ENCODE measurements at regions not wholly inside any gene's neighbourhood (a gene's known extent, or its start where the extent isn't known, plus 50 kb on each side); places are given as distances from the start of the nearest gene placed in this dataset.

DNA sequence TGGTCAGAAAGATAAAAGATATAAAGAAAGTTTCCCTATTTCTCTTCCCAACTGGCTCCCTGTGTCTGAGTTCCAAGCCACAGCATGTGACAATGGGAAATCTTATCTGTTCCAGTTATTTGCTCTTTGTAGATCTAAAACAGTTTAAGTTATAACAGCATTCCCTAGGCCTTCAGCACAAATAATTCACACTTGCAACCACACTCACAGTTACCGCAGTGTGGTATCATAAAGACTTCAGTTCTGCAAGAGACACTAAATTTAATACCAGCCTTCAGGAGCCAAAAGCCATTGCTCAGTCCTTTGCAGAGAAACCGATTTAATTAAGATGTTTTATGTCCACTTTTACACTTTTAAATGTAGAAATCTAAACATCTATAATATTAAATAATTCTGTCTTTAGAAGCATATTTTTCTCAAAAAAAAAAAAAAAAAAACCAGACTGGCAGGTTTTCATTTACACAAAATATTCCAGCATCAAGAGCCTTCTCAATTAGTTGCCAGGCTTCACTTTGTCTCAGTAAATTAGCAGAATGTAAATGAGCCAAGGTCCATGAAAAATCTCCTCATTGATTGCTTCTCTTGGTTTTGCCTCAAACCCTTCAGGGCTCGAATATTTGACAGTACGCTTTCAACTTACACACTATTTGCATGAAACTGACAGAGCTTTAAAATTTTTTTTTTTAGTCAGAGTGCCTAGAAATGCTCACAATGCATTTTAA lies 300.0 kb upstream of the DDI1 start:
- no peaks in the 10 kb centered on the region for H3K36me3 ChIP-seq (ENCODE audit: insufficient read depth, low read length)
- H3K27me3 ChIP-seq (ENCODE audit: insufficient read depth, low read depth, low read length) = no peaks in the 10 kb centered on the region
- no peaks in the 10 kb centered on the region for H3K9me3 ChIP-seq (ENCODE audit: low read length)
- H4K20me1 ChIP-seq (ENCODE audit: insufficient read depth) = no peaks in the 10 kb centered on the region
- H3K79me2 ChIP-seq (replicated peaks; ENCODE audit: insufficient read depth, low read length) = no peaks in the 10 kb centered on the region
- H3K9ac ChIP-seq (ENCODE audit: low read length) = no peak overlapping the region
- no peak overlapping the region for H3K27ac ChIP-seq (ENCODE audit: low read length)
- TF ChIP-seq, protein P1, sequence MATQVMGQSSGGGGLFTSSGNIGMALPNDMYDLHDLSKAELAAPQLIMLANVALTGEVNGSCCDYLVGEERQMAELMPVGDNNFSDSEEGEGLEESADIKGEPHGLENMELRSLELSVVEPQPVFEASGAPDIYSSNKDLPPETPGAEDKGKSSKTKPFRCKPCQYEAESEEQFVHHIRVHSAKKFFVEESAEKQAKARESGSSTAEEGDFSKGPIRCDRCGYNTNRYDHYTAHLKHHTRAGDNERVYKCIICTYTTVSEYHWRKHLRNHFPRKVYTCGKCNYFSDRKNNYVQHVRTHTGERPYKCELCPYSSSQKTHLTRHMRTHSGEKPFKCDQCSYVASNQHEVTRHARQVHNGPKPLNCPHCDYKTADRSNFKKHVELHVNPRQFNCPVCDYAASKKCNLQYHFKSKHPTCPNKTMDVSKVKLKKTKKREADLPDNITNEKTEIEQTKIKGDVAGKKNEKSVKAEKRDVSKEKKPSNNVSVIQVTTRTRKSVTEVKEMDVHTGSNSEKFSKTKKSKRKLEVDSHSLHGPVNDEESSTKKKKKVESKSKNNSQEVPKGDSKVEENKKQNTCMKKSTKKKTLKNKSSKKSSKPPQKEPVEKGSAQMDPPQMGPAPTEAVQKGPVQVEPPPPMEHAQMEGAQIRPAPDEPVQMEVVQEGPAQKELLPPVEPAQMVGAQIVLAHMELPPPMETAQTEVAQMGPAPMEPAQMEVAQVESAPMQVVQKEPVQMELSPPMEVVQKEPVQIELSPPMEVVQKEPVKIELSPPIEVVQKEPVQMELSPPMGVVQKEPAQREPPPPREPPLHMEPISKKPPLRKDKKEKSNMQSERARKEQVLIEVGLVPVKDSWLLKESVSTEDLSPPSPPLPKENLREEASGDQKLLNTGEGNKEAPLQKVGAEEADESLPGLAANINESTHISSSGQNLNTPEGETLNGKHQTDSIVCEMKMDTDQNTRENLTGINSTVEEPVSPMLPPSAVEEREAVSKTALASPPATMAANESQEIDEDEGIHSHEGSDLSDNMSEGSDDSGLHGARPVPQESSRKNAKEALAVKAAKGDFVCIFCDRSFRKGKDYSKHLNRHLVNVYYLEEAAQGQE (IDR thresholded peaks at IDR 0.05; ENCODE audit: borderline replicate concordance) = no peak
- TF ChIP-seq MXI1 (conservative IDR thresholded peaks at IDR 0.05; ENCODE audit: poor library complexity, severe bottlenecking) = no peak
- no peak for TF ChIP-seq TAF1 (IDR thresholded peaks at IDR 0.05; ENCODE audit: low read depth)
- no peak for TF ChIP-seq EZH2 (IDR thresholded peaks at IDR 0.05; ENCODE audit: borderline replicate concordance, insufficient read depth, low read length, poor library complexity, severe bottlenecking)
- TF ChIP-seq EP300 (conservative IDR thresholded peaks at IDR 0.05; ENCODE audit: poor library complexity, severe bottlenecking) = no peak
- TF ChIP-seq, protein P2, sequence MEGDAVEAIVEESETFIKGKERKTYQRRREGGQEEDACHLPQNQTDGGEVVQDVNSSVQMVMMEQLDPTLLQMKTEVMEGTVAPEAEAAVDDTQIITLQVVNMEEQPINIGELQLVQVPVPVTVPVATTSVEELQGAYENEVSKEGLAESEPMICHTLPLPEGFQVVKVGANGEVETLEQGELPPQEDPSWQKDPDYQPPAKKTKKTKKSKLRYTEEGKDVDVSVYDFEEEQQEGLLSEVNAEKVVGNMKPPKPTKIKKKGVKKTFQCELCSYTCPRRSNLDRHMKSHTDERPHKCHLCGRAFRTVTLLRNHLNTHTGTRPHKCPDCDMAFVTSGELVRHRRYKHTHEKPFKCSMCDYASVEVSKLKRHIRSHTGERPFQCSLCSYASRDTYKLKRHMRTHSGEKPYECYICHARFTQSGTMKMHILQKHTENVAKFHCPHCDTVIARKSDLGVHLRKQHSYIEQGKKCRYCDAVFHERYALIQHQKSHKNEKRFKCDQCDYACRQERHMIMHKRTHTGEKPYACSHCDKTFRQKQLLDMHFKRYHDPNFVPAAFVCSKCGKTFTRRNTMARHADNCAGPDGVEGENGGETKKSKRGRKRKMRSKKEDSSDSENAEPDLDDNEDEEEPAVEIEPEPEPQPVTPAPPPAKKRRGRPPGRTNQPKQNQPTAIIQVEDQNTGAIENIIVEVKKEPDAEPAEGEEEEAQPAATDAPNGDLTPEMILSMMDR (IDR thresholded peaks at IDR 0.05; ENCODE audit: poor library complexity, severe bottlenecking) = no peak
- TF ChIP-seq POLR2AphosphoS5 (IDR thresholded peaks at IDR 0.05) = no peak
- no peak for TF ChIP-seq SMC3 (conservative IDR thresholded peaks at IDR 0.05; ENCODE audit: poor library complexity)
- TF ChIP-seq RAD21 (conservative IDR thresholded peaks at IDR 0.05) = no peak
- no peak overlapping the region for H3K4me3 ChIP-seq (ENCODE audit: low read length)
- no peaks in the 10 kb centered on the region for H3F3A ChIP-seq (ENCODE audit: insufficient read depth, low read length, poor library complexity, severe bottlenecking)
- no peak overlapping the region for H2AFZ ChIP-seq (ENCODE audit: low read depth, low read length)
- no peak overlapping the region for H3K4me2 ChIP-seq (ENCODE audit: low read length)
- H3K9me2 ChIP-seq (ENCODE audit: insufficient read depth, low read length) = no peaks in the 10 kb centered on the region

DNA sequence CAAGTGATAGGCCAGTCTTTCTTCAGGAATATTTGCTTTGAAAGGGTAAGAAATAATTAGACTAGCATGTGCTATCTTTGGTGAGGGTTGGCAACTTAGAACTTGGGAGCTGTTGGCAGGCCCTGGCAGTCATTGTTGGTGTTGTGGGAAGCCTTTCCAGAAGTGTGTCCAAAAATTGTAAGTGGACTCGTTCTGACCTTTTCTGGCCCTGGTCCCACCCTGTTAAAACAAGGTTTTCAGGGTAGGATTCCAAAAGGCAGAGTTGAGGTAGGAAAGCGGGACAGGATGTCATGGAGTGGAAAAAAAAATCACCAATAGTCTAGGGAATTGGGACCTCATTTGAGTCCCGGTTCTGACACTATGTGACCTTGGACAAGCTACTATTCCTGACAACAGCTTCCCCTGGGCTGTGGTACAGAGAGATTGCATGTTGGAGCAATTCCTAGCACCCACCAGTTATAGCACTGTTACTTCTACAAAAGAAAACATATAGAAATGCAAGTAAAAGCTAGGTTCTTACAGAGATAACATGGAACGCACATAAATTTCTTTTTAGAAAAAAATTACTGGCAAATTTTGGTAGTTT lies 299.3 kb upstream of the DDI1 start:
- TF ChIP-seq, protein P2 (IDR thresholded peaks at IDR 0.05; ENCODE audit: poor library complexity, severe bottlenecking) = no peak
- no peak for TF ChIP-seq RAD21 (conservative IDR thresholded peaks at IDR 0.05)
- no peak for TF ChIP-seq EP300 (conservative IDR thresholded peaks at IDR 0.05; ENCODE audit: poor library complexity, severe bottlenecking)
- TF ChIP-seq, protein P1 (IDR thresholded peaks at IDR 0.05; ENCODE audit: borderline replicate concordance) = no peak
- TF ChIP-seq MXI1 (conservative IDR thresholded peaks at IDR 0.05; ENCODE audit: poor library complexity, severe bottlenecking) = no peak
- TF ChIP-seq POLR2AphosphoS5 (IDR thresholded peaks at IDR 0.05) = no peak
- TF ChIP-seq SMC3 (conservative IDR thresholded peaks at IDR 0.05; ENCODE audit: poor library complexity) = no peak
- no peak for TF ChIP-seq EZH2 (IDR thresholded peaks at IDR 0.05; ENCODE audit: borderline replicate concordance, insufficient read depth, low read length, poor library complexity, severe bottlenecking)
- no peak for TF ChIP-seq TAF1 (IDR thresholded peaks at IDR 0.05; ENCODE audit: low read depth)
- no peaks in the 10 kb centered on the region for H3K9me2 ChIP-seq (ENCODE audit: insufficient read depth, low read length)
- H3K9ac ChIP-seq (ENCODE audit: low read length) = no peak overlapping the region
- no peak overlapping the region for H2AFZ ChIP-seq (ENCODE audit: low read depth, low read length)
- H3K4me2 ChIP-seq (ENCODE audit: low read length) = no peak overlapping the region
- no peaks in the 10 kb centered on the region for H4K20me1 ChIP-seq (ENCODE audit: insufficient read depth)
- H3K27me3 ChIP-seq (ENCODE audit: insufficient read depth, low read depth, low read length) = no peaks in the 10 kb centered on the region
- no peaks in the 10 kb centered on the region for H3K79me2 ChIP-seq (replicated peaks; ENCODE audit: insufficient read depth, low read length)
- no peaks in the 10 kb centered on the region for H3K36me3 ChIP-seq (ENCODE audit: insufficient read depth, low read length)
- no peak overlapping the region for H3K27ac ChIP-seq (ENCODE audit: low read length)
- H3K9me3 ChIP-seq (ENCODE audit: low read length) = no peaks in the 10 kb centered on the region
- H3K4me3 ChIP-seq (ENCODE audit: low read length) = no peak overlapping the region
- no peaks in the 10 kb centered on the region for H3F3A ChIP-seq (ENCODE audit: insufficient read depth, low read length, poor library complexity, severe bottlenecking)
